Stimulated activated naive CD8-positive, alpha-beta T cell treated with anti-CD3 and anti-CD28 coated beads, Interleukin-15, Interleukin-2, amounts not matched to agents 100 ng/mL and 50 ng/mL, for 24 hours (primary cell): ENCODE measurements at regions not wholly inside any gene's neighbourhood (a gene's known extent, or its start where the extent isn't known, plus 50 kb on each side); places are given as distances from the start of the nearest gene placed in this dataset.
"Not testable (repeated sequence)": the region's sequence is repeated elsewhere in the genome, so short reads cannot be mapped to it uniquely, and the experiment has no call there.

Experiments
- H3K27ac Mint-ChIP-seq: one replicate; pipeline ENCODE4 v1.8.0; 2021; ENCODE audit warnings: mild to moderate bottlenecking, mixed read lengths
- H3K27me3 Mint-ChIP-seq: one replicate; pipeline ENCODE4 v1.8.0; 2021; ENCODE audit warnings: mixed read lengths
- H3K36me3 Mint-ChIP-seq: one replicate; pipeline ENCODE4 v1.8.0; 2021; ENCODE audit warnings: low read depth, mixed read lengths
- H3K4me1 Mint-ChIP-seq: one replicate; pipeline ENCODE4 v1.8.0; 2021; ENCODE audit warnings: low read depth, mixed read lengths
- H3K4me3 Mint-ChIP-seq: one replicate; pipeline ENCODE4 v1.8.0; 2021; ENCODE audit warnings: mild to moderate bottlenecking, mixed read lengths
- H3K9me3 Mint-ChIP-seq: one replicate; pipeline ENCODE4 v1.8.0; 2021; ENCODE audit warnings: mixed read lengths

DNA sequence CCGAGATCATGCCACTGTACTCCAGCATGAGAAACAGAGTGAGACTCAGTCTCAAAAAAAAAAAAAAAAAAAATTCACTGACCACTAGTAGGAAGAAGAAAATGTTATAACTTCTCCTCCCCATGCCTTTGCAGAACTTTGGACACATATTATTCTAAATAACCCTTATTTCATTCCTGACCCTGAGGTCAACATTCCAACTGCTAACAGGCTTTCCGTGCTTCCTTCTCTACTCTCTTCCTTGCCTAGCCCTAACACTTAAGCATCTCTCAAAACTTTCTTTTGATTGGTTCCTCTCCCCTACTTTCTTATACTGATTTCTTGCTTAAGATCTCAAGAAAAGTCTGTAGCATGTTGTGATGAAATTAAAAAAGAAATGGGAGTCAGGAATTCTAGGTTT, 146.8 kb downstream of the MEX3B start:
- Mint-ChIP-seq H3K9me3 (no peaks in the 10 kb centered on the region), H3K36me3 (no peaks in the 10 kb centered on the region), H3K27ac (no peak overlapping the region), H3K27me3 (no peaks in the 10 kb centered on the region), H3K4me1 (no peaks in the 10 kb centered on the region), H3K4me3 (no peak overlapping the region)

DNA sequence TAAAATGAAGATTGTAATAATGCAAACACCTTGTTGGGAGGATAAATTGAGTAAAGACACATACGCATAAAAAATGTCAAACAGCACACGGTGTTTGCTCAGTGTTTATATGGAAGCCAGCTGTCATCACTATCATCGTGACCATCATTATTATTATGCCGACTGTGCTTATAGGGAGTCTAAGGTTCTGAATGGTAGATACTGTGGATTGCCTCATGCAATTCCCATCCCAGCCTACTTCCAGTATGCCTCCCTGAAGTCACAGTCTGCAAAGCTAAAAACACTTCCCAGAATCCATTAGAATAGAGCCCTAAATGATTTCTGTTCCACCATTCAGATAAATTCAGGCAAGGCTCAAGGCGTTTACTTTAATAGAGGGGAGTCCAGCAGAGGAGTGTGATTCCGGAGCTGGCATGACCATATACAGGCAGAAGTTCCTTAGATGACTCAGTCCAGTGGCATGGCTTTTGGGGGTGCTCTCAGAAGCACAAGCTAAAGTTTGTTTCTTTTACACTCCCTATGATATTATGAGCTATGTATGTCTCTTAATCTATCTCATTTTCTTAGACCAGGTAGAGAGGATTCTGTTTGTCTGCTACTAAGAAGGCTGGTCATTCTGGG, 148.7 kb downstream of the MEX3B start:
- H3K9me3 Mint-ChIP-seq, result no peaks in the 10 kb centered on the region
- peaks cover 3% of the 10 kb centered on the region for H3K27me3 Mint-ChIP-seq
- no peak overlapping the region for H3K27ac Mint-ChIP-seq
- no peaks in the 10 kb centered on the region for H3K4me1 Mint-ChIP-seq
- no peaks in the 10 kb centered on the region for H3K36me3 Mint-ChIP-seq
- H3K4me3 Mint-ChIP-seq, result no peak overlapping the region

DNA sequence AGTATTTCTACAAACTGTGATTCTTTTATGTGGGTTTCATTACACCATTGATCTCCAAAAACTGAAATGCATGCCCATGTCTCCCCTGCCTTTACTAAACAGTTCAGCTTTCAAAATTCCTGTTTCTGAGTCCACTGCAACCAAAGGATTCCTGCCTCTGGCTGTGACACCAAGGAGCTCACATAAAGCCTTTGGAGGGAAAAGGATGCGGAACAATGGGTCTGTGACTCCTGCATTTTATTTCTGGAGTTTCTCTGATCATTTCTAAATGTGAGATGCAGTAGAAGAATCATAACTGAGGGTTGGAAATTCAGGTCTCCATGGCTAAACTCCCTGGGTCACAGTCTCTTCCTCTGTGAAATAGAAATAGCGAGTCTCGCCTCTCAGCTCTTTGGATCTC, 149.5 kb downstream of the MEX3B start:
- Mint-ChIP-seq H3K9me3 (no peaks in the 10 kb centered on the region), H3K4me3 (no peak overlapping the region), H3K27me3 (peaks cover 3% of the 10 kb centered on the region), H3K27ac (no peak overlapping the region), H3K4me1 (no peaks in the 10 kb centered on the region), H3K36me3 (no peaks in the 10 kb centered on the region)

DNA sequence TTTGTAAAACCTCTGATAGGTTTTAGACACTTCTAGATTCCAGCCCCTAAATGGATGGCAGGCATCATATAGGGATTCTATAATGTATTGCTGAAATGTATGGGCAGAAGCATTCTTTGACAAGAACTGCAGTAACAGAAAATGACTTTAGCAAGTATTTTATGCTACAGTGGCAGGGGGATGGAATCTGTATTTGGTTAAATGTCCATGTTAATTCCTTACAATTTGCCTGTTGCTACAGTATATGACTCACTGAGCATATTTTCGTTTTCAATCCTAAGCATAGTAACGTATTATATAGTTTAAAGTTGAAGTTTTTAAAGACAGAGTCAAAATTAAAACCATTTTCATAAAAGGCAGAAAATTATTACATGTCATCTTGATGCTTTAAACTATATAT, 150.1 kb downstream of the MEX3B start:
- H3K36me3 Mint-ChIP-seq, result no peaks in the 10 kb centered on the region
- H3K27ac Mint-ChIP-seq, result no peak overlapping the region
- no peaks in the 10 kb centered on the region for H3K4me1 Mint-ChIP-seq
- H3K27me3 Mint-ChIP-seq, result peaks cover 3% of the 10 kb centered on the region
- H3K4me3 Mint-ChIP-seq, result no peak overlapping the region
- H3K9me3 Mint-ChIP-seq, result no peaks in the 10 kb centered on the region

DNA sequence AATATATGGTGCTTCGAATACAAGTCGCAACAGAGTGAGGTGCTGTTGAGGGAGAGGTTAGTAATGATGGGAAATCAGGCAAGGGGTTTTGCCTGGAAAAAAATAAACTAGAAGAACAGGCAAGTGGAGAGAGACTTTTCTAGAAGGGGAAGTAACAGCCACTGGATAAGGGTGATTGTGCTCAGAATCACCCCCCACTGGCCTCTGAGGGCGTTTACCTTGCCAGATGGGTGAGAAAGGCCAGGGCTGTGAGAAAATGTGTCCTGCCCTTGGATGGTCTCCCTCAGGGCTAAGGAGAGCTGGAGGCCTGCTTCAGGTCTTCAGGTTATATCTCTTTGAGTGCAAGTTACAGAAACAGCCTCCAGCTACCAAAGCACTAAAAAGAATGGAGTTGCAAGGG, 151.8 kb downstream of the MEX3B start:
- Mint-ChIP-seq H3K27me3 (peaks cover 3% of the 10 kb centered on the region), H3K4me1 (no peaks in the 10 kb centered on the region), H3K9me3 (no peaks in the 10 kb centered on the region), H3K4me3 (no peak overlapping the region), H3K36me3 (no peaks in the 10 kb centered on the region), H3K27ac (no peak overlapping the region)

DNA sequence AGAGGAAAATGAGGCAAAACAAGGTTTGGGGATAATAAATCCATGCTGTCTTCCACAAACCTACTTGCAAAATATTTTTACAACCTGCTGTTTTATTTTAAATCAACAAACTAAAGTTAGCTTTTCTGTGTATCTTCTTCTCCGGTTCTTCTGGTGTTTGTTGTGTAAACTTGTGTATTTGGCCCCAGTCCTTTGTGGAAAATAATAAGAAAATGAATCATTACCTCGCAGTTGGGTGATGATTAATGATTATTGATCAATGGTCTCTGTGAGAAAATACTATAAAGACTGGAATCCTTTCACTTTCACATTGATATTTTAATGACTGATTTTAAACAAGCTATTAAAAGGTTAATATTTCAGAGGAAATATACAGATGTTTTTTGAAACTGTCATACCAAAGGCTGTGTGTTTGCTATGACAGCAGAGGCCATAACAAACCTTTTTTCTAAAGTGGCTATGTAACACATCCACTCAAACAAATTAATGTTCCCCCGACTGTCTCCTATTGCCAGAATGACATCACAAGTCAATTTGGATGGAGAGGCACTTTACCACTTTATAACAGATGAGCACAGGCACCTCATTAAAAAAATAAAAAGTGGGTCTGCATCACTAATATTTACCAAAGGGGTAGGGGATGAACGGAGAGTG, 152.5 kb downstream of the MEX3B start:
- Mint-ChIP-seq H3K27ac (no peak overlapping the region), H3K4me3 (no peak overlapping the region), H3K36me3 (no peaks in the 10 kb centered on the region), H3K9me3 (no peaks in the 10 kb centered on the region), H3K27me3 (peaks cover 3% of the 10 kb centered on the region), H3K4me1 (no peaks in the 10 kb centered on the region)

DNA sequence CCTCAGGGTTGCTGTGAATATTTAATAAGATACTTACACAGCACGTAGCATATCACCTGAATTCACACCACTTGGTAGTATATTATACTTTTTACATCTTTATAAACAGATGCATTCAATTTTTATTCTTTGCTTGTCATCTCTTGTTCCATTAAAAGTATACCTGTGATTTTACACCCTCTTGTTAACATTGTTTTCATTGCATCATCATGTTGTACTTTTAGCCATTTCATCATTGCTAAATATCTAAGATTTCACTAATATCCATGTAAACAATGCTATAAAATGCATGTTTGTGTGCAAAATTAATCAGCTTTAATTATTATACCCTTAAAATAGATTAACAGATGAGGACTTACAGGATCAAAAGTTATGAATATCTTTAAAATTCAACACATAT, 155.3 kb downstream of the MEX3B start:
- Mint-ChIP-seq H3K27me3 (peaks cover 6% of the 10 kb centered on the region), H3K4me3 (no peak overlapping the region), H3K36me3 (no peaks in the 10 kb centered on the region), H3K9me3 (no peaks in the 10 kb centered on the region), H3K4me1 (no peaks in the 10 kb centered on the region), H3K27ac (no peak overlapping the region)

DNA sequence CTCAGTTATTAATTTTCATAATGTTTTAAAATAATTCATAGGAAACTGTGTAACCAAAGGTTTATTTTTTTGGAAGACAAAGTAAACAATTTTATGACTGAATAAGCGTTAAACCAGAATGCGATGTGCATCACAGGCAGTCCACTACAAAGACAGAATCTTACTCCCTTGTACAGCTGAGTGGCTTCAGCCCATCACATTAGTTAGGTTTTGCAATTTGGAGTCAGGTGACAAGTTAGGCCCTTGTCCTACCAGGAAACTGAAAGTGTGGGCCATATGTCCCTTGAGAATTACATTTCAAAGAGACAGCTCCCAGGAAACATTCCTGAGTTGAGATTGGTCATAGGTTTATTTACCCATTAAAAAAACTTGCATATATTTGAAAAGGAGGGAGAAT, 156.3 kb downstream of the MEX3B start:
- H3K27me3 Mint-ChIP-seq, result peaks cover 6% of the 10 kb centered on the region
- no peak overlapping the region for H3K4me3 Mint-ChIP-seq
- no peak overlapping the region for H3K27ac Mint-ChIP-seq
- no peaks in the 10 kb centered on the region for H3K9me3 Mint-ChIP-seq
- H3K4me1 Mint-ChIP-seq, result no peaks in the 10 kb centered on the region
- no peaks in the 10 kb centered on the region for H3K36me3 Mint-ChIP-seq

DNA sequence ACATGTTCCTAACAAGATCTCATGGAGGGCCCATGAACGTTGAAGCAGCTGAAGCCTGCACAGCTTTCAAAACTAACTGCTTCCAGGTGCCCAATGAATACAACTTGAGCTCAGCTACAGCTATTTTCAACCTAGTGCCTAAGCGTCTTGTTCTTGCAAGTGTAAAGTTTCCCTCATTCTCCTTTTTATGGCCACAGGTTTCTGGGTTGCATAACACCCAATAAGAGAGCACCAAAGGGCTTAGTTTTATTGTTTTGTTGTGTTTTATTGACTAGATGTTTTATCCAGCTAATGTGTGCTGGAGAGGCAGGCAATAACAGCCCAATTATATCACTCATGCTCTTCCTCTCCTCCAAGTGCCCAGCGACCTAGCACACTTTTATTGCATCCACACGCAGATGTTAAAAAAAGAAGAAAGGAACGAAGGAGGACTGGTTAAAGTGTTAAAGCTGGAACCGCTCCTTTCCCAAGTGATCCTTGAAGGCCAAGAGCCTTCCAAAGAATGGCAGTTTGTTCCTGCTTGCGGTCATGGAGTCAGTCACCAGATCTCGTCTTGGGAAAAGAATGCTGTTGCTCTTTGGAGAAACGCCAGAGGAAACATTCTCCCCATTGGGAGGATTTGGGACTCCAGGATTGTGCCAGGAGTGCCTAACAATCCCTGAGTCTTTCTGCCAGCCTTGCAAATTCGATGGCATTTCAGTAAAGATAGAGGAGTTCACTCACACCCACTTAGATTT, 156.9 kb downstream of the MEX3B start:
- Mint-ChIP-seq H3K4me1 (no peaks in the 10 kb centered on the region), H3K9me3 (no peaks in the 10 kb centered on the region), H3K27me3 (peaks cover 6% of the 10 kb centered on the region), H3K27ac (no peak overlapping the region), H3K4me3 (no peak overlapping the region), H3K36me3 (no peaks in the 10 kb centered on the region)

DNA sequence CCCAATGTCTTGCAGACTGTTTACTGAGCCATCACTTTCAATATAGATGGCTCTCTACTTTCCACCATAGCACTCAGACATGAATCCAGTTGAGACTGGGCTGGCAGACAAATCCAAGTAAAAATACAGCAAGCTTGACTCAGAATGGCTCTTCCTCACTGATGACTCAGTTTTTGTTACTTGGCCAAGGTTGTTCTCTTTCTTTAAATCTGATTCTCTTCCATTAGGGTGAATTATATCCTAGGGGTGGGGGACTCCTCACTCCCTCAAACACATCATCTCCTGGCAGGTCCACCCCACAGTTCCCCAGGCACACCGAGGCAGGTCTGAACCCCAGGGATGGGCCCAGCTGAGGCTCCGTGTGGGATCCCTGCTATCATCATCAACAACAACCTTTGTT, 157.9 kb downstream of the MEX3B start:
- H3K9me3 Mint-ChIP-seq, result no peaks in the 10 kb centered on the region
- H3K27ac Mint-ChIP-seq, result no peak overlapping the region
- H3K4me3 Mint-ChIP-seq, result no peak overlapping the region

DNA sequence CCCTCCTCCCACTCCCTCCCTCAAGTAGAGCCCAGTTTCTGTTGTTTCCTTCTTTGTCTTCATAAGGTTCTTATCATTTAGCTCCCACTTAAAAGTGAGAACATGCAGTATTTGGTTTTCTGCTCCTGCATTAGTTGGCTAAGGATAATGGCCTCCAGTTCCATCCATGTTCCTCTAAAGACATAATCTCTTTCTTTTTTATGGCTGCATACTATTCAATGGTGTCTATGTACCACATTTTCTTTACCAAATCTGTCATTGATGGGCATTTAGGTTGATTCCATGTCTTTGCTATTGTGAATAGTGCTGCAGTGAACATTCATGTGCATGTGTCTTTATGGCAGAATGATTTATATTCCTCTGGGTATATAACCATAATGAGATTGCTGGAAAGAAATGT, 158.6 kb downstream of the MEX3B start:
- not testable (repeated sequence) for H3K4me1 Mint-ChIP-seq, H3K27me3 Mint-ChIP-seq, H3K27ac Mint-ChIP-seq

More for the DNA sequence above, 157.9 kb downstream of the MEX3B start:
- peaks cover 3% of the 10 kb centered on the region for H3K27me3 Mint-ChIP-seq
- no peaks in the 10 kb centered on the region for H3K4me1 Mint-ChIP-seq
- no peaks in the 10 kb centered on the region for H3K36me3 Mint-ChIP-seq

DNA sequence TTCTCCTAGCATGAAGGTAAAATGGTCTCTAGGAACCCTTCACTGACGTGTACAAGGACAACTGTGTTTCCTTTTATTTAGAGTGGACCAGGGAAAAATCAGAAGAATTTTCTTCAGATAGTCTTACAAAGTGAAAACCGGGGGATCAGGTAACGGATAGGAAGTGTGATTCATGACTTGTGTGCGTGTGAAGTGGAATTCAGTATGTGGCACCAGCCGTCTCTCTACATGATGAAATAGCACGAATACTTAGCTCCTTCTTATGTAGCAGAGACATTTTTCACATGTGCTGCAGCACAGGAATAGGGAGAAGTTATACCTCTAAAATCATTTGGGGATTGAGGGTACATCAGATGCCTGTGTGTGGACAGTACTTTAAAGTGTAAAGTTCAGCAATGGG, 159.2 kb downstream of the MEX3B start:
- Mint-ChIP-seq H3K4me1 (no peaks in the 10 kb centered on the region), H3K9me3 (no peaks in the 10 kb centered on the region), H3K27ac (no peak overlapping the region), H3K36me3 (no peaks in the 10 kb centered on the region), H3K27me3 (peaks cover 3% of the 10 kb centered on the region), H3K4me3 (no peak overlapping the region)

More for the DNA sequence above, 158.6 kb downstream of the MEX3B start:
- H3K4me3 Mint-ChIP-seq, H3K36me3 Mint-ChIP-seq, H3K9me3 Mint-ChIP-seq: not testable (repeated sequence)

DNA sequence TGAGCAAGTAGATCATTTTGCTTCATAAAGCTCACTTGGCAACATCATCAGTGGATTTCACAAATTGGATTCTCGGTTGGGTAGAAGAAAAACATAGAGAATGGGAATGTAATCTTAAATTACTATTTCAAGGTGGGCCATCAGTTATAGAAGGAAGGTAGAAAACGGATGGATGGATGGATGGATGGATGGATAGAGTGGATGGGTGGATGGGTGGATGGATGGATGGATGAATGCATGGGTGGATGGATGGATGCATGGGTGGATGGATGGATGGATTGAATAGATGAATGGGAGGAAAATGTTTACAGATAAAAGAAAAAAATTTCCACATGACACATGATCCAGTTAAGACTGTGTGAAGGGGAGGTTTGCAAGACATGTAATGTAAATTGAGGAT, 159.7 kb downstream of the MEX3B start:
- H3K36me3 Mint-ChIP-seq, result no peaks in the 10 kb centered on the region
- no peaks in the 10 kb centered on the region for H3K4me1 Mint-ChIP-seq
- no peaks in the 10 kb centered on the region for H3K9me3 Mint-ChIP-seq

DNA sequence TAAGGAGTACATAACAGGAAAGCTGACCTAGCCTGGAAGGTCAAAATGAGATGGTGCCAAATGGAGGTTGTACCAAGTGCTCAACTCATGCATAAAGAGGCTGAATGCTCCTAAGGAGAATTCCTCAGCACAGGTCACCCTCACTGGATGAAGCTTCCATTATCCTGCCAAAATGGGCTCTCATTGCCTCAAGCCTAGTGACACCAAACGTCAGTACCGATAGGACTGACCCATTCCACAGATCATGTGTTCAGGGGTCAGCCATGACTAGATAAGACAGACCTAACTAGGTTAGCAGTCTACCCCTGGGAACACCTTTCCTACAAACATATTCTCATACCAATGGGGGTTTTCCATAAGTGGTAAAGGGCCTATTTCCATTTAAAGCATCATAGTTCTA, 160.7 kb downstream of the MEX3B start:
- H3K4me1 Mint-ChIP-seq, result no peaks in the 10 kb centered on the region
- H3K27ac Mint-ChIP-seq, result no peak overlapping the region
- H3K36me3 Mint-ChIP-seq, result no peaks in the 10 kb centered on the region
- H3K27me3 Mint-ChIP-seq, result peaks cover 3% of the 10 kb centered on the region
- H3K4me3 Mint-ChIP-seq, result no peak overlapping the region
- no peaks in the 10 kb centered on the region for H3K9me3 Mint-ChIP-seq

More for the DNA sequence above, 159.7 kb downstream of the MEX3B start:
- Mint-ChIP-seq H3K27ac (no peak overlapping the region), H3K4me3 (no peak overlapping the region), H3K27me3 (peaks cover 3% of the 10 kb centered on the region)

DNA sequence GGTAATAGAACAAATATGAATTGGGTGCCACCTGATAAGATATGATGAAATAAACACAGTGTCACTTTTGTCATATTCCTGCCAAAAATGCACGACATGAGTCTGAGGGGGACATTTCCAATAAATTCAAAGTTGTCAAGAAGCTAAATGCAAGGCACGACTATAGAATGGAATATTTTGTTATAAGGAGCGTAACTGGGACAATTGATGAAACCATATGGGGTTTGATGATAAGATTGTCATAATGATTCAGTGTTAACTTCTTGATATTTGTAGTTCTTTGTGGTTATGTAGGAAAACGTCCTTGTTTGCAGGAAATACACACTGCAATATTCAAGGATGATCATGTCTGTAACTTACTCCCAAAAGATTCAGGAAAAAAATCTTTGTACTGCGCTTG, 163.3 kb downstream of the MEX3B start:
- no peaks in the 10 kb centered on the region for H3K4me1 Mint-ChIP-seq
- H3K36me3 Mint-ChIP-seq, result no peaks in the 10 kb centered on the region
- H3K27me3 Mint-ChIP-seq, result no peaks in the 10 kb centered on the region
- no peak overlapping the region for H3K27ac Mint-ChIP-seq
- no peak overlapping the region for H3K4me3 Mint-ChIP-seq
- no peaks in the 10 kb centered on the region for H3K9me3 Mint-ChIP-seq
